GM04503 (cell line): ENCODE measurements at regions not wholly inside any gene's neighbourhood (a gene's known extent, or its start where the extent isn't known, plus 50 kb on each side); places are given as distances from the start of the nearest gene placed in this dataset.
"Not testable (repeated sequence)": the region's sequence is repeated elsewhere in the genome, so short reads cannot be mapped to it uniquely, and the experiment has no call there.

Source experiments
- DNase-seq: peaks from one replicate; pipeline ENCODE4 v3.0.0-alpha.2; 2012; ENCODE audit warnings: low read depth

DNA sequence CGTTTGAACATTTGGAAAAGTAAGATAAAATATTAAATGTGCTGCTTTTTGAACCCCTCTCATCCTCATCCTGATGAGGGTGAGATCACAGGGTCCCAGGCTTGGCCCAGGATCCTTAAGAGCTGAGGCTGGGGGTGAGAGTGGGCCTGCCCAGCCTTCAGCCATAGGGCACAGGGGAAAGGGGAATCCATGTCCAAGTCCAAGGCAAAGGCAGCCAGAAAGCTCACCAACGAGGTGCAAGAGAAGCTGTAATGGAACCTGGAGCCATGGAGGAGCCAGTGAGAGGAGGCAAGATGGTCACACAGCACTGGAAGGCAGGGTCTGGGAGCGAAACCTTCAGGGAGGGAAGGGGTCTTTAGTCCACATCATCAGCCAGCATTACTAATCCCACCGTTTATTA lies 191.9 kb downstream of the RRAGC start:
- no peak for DNase-seq

DNA sequence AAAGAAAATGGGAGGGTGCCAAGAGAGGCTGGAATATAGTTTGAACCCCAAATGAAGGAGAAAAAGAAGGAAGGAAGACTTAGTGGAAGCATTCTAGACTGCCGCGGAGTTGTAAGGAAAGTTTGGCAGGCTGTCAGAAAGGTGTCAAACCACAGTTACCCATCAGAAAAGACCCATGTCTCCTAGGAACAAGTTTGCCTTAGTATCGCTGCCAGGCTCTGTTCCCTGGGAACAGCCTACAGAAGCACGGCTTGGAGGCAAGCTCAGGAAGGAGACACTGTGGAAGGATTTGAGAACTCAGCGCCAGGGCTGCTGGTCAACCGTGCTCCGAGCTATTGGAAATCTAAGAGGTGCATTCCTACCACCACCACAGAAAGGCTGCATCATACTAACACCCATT lies 197.4 kb downstream of the RRAGC start:
- DNase-seq = no peak

- no peak for DNase-seq
These were observed 200.7 kb downstream of the RRAGC start for GRCh38 chr1:38658883-38659282.

GRCh38 chr1:38657873-38658272 lies 201.7 kb downstream of the RRAGC start:
- DNase-seq = no peak

DNA sequence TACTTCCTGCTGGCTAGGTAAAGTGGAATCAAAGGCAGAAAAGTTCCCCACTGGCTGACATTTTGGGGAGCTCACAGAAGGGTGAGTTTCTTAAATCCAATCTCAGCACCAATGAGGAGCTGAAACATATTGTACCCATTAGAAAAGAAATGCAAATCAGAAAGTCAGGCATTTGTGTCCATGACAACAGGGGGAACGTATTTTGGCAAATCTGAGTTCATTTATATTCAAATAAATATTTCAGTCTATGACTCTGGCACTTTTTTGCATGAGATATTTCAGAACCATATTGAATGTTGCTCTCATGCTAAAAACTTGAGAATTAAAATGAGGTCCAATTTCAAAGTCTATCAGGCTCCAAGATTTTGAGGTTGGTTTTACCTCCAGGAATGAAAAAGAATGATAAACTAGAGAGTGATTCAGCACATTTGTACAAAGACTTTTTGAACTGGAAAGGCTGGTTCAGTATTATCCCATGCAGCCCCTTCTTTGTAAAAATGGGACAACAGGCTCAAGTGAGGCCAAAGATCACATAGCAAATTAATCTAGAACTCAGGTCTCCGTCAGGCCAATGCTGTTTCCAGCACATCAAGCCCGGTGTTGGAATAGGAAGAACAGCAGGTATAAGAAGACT lies 202.2 kb downstream of the RRAGC start:
- DNase-seq = no peak

GRCh38 chr1:38656726-38657125 lies 202.8 kb downstream of the RRAGC start:
- no peak for DNase-seq

- DNase-seq = no peak
These were observed 207.4 kb downstream of the RRAGC start for GRCh38 chr1:38652217-38652616.

DNA sequence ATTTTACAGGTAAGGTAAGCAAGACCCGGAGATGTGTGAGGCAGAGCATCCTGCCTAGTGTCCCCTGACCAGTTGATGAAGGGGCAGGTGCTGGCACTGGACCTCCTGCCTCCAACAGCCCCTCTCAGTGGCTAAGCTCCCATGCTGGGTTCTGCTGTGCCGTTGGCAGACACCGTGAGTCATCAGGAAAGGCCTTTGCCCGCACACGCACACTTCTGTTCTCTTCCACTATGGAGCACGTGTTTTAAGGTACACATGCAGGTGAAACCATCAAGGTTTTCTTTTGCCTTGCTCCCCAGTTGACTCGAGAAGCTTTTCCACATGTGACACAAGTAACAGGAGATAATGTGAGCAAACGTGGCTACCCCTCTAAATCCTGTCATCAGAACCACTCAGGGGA lies 207.9 kb downstream of the RRAGC start:
- no peak for DNase-seq

DNA sequence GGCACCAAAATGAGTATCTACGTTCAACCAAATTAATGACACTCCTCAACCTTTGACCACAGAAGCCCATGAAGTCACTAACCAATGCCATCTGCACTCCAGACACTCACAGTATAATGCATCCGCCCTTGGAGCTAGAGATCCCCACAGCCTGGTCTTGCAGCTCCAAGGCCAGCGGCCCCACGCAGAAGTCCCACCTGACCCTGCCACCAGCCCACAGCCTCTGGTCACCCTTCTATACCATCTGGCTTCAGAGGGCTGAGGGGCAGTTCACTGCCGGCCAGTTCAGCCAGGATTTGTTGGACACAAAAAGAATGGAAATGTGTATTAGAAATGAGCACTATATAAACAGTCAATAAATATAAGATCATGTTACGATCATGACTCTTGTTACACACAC lies 211.2 kb downstream of the RRAGC start:
- no peak for DNase-seq

- not testable (repeated sequence) for DNase-seq
These were observed 212.2 kb downstream of the RRAGC start for GRCh38 chr1:38647341-38647740.

GRCh38 chr1:38644092-38644491 lies 215.5 kb downstream of the RRAGC start:
- DNase-seq = no peak

DNA sequence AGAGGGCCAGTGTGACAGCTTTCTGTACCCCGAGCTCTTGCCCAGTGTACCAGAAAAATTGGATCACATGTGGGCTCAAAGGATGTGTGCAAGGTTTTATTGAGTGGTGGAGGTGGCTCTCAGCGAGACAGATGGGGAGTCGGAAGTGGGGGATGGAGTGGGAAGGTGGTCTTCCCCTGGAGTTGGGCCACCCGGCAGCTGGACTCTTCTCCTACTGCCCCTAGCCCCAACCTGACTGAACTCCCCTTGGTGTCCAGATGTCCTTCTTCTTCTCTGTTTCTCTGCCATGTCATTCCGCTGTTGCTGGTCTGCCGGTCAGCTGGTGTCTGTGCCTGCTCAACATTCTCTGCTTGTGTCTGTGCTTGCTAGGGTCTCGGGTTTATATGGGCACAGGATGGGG lies 217.9 kb downstream of the RRAGC start:
- no peak for DNase-seq

- DNase-seq = no peak
These were observed 219.2 kb downstream of the RRAGC start for GRCh38 chr1:38640371-38640770.

DNA sequence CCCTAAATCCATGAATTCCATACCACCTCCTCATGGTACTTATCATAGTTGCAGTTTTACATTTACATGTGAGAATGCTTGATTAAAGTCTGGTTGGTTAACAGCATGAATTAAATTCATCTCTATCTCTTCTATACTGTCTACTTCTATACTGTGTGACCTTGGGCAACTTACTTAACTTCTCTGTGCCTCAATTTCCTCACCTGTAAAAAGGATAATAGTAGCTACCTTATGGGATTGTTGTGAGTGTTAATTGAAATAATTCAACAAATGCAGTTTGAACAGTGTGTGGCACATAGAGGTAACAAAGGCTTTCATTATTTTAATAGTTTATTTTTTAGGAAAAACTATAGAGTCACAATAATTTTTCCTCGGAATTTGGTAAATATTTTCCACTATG lies 231.3 kb downstream of the RRAGC start:
- no peak for DNase-seq

- DNase-seq = no peak
These were observed 233.6 kb downstream of the RRAGC start for GRCh38 chr1:38625939-38626338.

- no peak for DNase-seq
These were observed 235.1 kb downstream of the RRAGC start for GRCh38 chr1:38624336-38625039.

- no peak for DNase-seq
These were observed 236.0 kb downstream of the RRAGC start for GRCh38 chr1:38623529-38623928.

- no peak for DNase-seq
These were observed 237.4 kb downstream of the RRAGC start for GRCh38 chr1:38622197-38622596.

DNA sequence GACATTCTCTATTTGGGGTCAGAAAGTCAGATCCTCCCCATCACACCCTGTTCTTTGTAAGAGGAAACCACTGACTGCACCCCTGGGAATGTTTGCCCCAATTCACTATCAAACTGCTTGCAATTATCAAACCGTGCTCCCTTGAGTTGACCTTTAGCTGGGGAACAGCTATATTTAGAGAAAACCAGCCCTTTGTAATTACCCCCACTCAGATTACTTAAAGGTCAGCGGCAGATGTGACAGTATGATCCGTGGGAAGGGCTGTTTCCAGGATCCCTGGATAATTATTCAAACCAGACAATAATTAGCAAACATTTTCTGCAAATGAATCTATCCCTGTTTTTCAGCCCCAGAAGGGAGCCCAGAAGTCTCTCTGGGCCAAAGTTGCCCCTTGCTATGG lies 242.7 kb downstream of the RRAGC start:
- no peak for DNase-seq

DNA sequence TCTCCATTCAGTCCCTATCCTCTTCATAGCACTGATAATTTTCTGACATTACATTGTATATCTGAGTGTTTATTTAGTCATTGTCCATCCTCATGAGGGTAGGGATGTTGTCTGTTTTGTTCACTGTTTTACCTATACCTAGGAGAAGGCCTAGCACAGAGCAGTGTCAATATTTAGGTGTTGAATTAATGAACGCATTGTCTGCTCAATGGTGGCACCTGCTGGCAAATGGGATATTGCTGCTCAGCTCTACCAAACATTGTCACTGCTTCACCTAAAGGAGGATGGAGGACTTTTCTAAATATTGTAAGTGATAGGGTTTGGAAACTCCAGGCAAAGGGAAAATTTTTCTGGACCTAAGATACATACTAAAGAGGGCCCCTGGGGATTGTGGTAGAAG lies 243.9 kb downstream of the RRAGC start:
- no peak for DNase-seq

GRCh38 chr1:38614861-38615260 lies 244.7 kb downstream of the RRAGC start:
- no peak for DNase-seq

- no peak for DNase-seq
These were observed 245.6 kb downstream of the RRAGC start for GRCh38 chr1:38613996-38614395.

GRCh38 chr1:38612951-38613350 lies 246.6 kb downstream of the RRAGC start:
- DNase-seq = no peak

- no peak for DNase-seq
These were observed 247.8 kb downstream of the RRAGC start for GRCh38 chr1:38611664-38612211.
